ENCODE measurements at regions not wholly inside any gene's neighbourhood (a gene's known extent, or its start where the extent isn't known, plus 50 kb on each side); places are given as distances from the start of the nearest gene placed in this dataset.

DNA sequence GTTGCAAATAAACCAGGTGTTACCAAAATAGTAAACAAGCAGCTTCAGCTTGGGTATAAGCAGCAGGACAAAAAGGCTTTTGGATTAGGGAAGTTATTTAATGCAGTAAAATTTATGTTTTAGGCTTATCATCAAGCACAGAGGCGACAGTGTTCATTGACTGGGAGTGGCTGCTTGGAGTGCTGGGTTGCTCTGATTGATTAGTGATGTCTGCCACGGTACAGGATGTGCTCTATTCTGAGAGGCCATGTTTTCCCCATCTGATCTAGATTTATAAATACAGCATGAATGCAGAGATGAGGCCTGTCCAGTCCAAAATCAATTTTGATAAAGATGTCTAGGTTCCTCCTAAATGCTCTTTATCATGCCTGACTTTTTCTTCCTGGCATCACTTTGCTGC lies 83.5 kb downstream of the MAP1LC3B2 start:
- Histone ChIP-seq H3K14ac (ENCODE audit: insufficient read depth, low read length) (no peak overlapping the region), H4K5ac (ENCODE audit: insufficient read length, low read depth, low read length) (no peak overlapping the region), H3K79me2 (ENCODE audit: insufficient read depth, low read length) (no peaks in the 10 kb centered on the region), H3K4me2 (ENCODE audit: insufficient read depth, insufficient read length, low read length) (no peak overlapping the region), H2BK120ac (ENCODE audit: low read depth, low read length, poor library complexity, severe bottlenecking) (no peak overlapping the region), H3K4ac (ENCODE audit: low read depth, low read length) (no peak overlapping the region), H2BK5ac (ENCODE audit: insufficient read length, low read length) (no peak overlapping the region), H4K8ac (replicated peaks; ENCODE audit: insufficient read length, low read depth, low read length) (no peak overlapping the region), H3K56ac (ENCODE audit: insufficient read length, low read depth, low read length) (no peak overlapping the region), H3K9ac (ENCODE audit: extremely low read depth, insufficient read length, low read length) (no peak overlapping the region), H3K4me1 (ENCODE audit: insufficient read depth, low read length) (no peaks in the 10 kb centered on the region; the same call in 1 of the 2 replicates), H4K91ac (ENCODE audit: insufficient read length, low read depth, low read length) (no peak overlapping the region), H2AK5ac (ENCODE audit: insufficient read length, low read length) (no peak overlapping the region), H3K9me3 (ENCODE audit: control insufficient read depth, low read depth, low read length) (no peaks in the 10 kb centered on the region), H4K20me1 (ENCODE audit: control insufficient read depth, insufficient read depth, insufficient read length) (no peaks in the 10 kb centered on the region), H2AFZ (ENCODE audit: low read length) (no peak overlapping the region), H2BK20ac (ENCODE audit: low read depth, low read length, poor library complexity, severe bottlenecking) (no peak overlapping the region), H3K27me3 (ENCODE audit: insufficient read depth, low read length) (no peaks in the 10 kb centered on the region), H2BK15ac (ENCODE audit: low read depth, low read length) (no peak overlapping the region), H3T11ph (ENCODE audit: low read length) (no peak overlapping the region), H3K18ac (ENCODE audit: insufficient read length, low read depth, low read length) (no peak overlapping the region), H3K23me2 (ENCODE audit: insufficient read length, low read depth, low read length, poor library complexity, severe bottlenecking) (no peaks in the 10 kb centered on the region), H3K23ac (ENCODE audit: insufficient read length, low read depth, low read length) (no peak overlapping the region), H2BK12ac (ENCODE audit: insufficient read length, low read depth, low read length) (no peak overlapping the region), H3K27ac (ENCODE audit: insufficient read length, low read depth, low read length) (no peak overlapping the region), H3K79me1 (ENCODE audit: insufficient read depth, low read depth, low read length, poor library complexity, severe bottlenecking) (no peaks in the 10 kb centered on the region)
- peaks cover 0 to 5% (median 2%) of the 10 kb centered on the region in 3 experiments; a peak in 3 of 7 replicates for H3K36me3 Mint-ChIP-seq (ENCODE audit: insufficient read depth in 1 of 3, low read depth in 3 of 3)
- no peak overlapping the region for H3K4me3 Mint-ChIP-seq
- H3K4me1 Mint-ChIP-seq: peaks cover 21 to 27% of the 10 kb centered on the region in 2 experiments
- H3K27me3 Mint-ChIP-seq (ENCODE audit: low read depth): no peaks in the 10 kb centered on the region; the same call in 1 of the 2 replicates
- H3K9me3 Mint-ChIP-seq: peaks cover 0 to 4% of the 10 kb centered on the region in 2 experiments; a peak in 3 of 5 replicates
- DNase-seq: no peak
- TF ChIP-seq, protein P1, sequence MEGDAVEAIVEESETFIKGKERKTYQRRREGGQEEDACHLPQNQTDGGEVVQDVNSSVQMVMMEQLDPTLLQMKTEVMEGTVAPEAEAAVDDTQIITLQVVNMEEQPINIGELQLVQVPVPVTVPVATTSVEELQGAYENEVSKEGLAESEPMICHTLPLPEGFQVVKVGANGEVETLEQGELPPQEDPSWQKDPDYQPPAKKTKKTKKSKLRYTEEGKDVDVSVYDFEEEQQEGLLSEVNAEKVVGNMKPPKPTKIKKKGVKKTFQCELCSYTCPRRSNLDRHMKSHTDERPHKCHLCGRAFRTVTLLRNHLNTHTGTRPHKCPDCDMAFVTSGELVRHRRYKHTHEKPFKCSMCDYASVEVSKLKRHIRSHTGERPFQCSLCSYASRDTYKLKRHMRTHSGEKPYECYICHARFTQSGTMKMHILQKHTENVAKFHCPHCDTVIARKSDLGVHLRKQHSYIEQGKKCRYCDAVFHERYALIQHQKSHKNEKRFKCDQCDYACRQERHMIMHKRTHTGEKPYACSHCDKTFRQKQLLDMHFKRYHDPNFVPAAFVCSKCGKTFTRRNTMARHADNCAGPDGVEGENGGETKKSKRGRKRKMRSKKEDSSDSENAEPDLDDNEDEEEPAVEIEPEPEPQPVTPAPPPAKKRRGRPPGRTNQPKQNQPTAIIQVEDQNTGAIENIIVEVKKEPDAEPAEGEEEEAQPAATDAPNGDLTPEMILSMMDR (conservative IDR thresholded peaks at IDR 0.05): no peak
- WGBS (ENCODE audit: extremely low coverage, insufficient read length, low lambda C conversion rate): no CpG with 5 or more reads among the region's 2 CpGs
- H3K27ac Mint-ChIP-seq: no peak overlapping the region

All from H9 (cell line).